ENCODE measurements at regions not wholly inside any gene's neighbourhood (a gene's known extent, or its start where the extent isn't known, plus 50 kb on each side); places are given as distances from the start of the nearest gene placed in this dataset.

DNA sequence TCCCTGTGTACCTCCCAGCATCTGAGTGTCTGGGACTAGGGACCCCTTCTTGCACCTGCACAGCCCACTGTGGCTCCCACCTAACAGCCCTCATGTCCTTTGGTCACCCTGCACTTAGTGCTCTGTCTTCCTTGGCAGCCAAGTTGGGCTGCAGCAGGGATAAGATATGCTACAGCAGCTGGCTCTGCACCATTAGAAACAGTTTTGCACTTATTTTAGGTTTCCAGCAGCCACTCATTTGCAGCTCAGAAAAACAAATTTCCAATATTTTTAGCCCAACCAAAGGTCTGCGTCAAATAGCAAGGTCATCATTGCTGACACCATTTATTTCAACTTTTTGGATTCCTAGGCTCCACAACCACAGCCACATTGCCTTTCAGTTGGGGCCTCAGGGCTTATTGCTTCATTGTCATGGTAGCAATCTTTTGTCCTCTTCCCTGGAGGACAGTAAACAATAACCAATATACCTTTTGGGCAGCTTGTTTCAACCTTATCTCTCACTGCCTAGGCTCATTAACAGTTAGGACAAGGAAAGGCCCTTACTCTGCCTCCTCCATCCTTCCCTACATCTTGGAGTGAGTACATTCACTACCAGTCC lies 263.9 kb downstream of the COX7C start:
- TF ChIP-seq, protein P1, sequence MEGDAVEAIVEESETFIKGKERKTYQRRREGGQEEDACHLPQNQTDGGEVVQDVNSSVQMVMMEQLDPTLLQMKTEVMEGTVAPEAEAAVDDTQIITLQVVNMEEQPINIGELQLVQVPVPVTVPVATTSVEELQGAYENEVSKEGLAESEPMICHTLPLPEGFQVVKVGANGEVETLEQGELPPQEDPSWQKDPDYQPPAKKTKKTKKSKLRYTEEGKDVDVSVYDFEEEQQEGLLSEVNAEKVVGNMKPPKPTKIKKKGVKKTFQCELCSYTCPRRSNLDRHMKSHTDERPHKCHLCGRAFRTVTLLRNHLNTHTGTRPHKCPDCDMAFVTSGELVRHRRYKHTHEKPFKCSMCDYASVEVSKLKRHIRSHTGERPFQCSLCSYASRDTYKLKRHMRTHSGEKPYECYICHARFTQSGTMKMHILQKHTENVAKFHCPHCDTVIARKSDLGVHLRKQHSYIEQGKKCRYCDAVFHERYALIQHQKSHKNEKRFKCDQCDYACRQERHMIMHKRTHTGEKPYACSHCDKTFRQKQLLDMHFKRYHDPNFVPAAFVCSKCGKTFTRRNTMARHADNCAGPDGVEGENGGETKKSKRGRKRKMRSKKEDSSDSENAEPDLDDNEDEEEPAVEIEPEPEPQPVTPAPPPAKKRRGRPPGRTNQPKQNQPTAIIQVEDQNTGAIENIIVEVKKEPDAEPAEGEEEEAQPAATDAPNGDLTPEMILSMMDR (conservative IDR thresholded peaks at IDR 0.05 in 1 of 2, IDR thresholded peaks at IDR 0.05 in 1 of 2; ENCODE audit: low read depth in 1 of 2, low read length in 2 of 2): no peak
- no peak for TF ChIP-seq EZH2 (IDR thresholded peaks at IDR 0.05; ENCODE audit: low read length, missing control alignments)
